NB4 (cell line): ENCODE measurements at regions not wholly inside any gene's neighbourhood (a gene's known extent, or its start where the extent isn't known, plus 50 kb on each side); places are given as distances from the start of the nearest gene placed in this dataset.

Experiments used
- DNase-seq: peaks from one replicate; pipeline ENCODE4 v3.0.0; 2010; ENCODE audit warnings: low read depth
- H3K4me3 ChIP-seq: one replicate; pipeline ENCODE4 v1.5.1; 2011; ENCODE audit warnings: mild to moderate bottlenecking, low read depth, low read length, moderate library complexity
- MYC ChIP-seq: IDR thresholded peaks from 2 replicates; pipeline ENCODE4 v1.6.1; 2011; ENCODE audit warnings: low read depth, low read length
- POLR2A ChIP-seq: IDR thresholded peaks from 2 replicates; pipeline ENCODE4 v1.6.1; 2011; ENCODE audit warnings: mild to moderate bottlenecking; ENCODE audit not compliant: insufficient read length; ENCODE audit errors: extremely low read depth
- TF ChIP-seq, protein P1 (sequence below): IDR thresholded peaks from one replicate; pipeline ENCODE4 v1.5.1; 2012; ENCODE audit warnings: low read depth, low read length
- TF ChIP-seq, protein P2 (sequence below): IDR thresholded peaks from 2 replicates; pipeline ENCODE4 v1.6.1; 2011; ENCODE audit warnings: low read depth, low read length

DNA sequence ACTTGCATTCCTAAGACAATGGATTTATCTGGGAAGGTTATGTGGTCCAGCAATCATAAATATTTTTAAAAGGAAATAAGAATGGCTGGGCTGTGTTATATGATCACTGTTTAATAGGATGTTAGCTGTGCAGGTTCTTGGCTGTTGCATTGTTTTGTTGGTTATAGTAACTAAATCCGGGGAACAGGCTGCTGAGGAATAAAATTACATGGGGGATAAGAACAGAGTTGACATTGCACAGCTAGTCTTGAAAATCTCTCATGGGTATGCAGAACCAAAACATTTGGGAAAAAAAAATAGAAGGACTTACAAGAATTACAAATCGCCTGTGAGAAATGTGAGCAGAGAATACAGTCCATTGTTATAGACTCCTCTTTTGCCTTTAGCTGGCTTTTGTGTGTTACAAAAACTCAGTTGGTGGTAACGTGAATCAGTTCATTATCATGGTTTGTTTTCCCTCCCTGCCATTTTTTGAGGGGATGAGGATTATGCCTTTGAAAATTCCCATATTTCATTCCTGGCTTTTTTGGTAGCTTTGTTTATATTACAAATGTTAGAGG lies 375.3 kb upstream of the DAB2 start:
- no peak for TF ChIP-seq POLR2A
- TF ChIP-seq, protein P1, sequence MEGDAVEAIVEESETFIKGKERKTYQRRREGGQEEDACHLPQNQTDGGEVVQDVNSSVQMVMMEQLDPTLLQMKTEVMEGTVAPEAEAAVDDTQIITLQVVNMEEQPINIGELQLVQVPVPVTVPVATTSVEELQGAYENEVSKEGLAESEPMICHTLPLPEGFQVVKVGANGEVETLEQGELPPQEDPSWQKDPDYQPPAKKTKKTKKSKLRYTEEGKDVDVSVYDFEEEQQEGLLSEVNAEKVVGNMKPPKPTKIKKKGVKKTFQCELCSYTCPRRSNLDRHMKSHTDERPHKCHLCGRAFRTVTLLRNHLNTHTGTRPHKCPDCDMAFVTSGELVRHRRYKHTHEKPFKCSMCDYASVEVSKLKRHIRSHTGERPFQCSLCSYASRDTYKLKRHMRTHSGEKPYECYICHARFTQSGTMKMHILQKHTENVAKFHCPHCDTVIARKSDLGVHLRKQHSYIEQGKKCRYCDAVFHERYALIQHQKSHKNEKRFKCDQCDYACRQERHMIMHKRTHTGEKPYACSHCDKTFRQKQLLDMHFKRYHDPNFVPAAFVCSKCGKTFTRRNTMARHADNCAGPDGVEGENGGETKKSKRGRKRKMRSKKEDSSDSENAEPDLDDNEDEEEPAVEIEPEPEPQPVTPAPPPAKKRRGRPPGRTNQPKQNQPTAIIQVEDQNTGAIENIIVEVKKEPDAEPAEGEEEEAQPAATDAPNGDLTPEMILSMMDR, result no peak
- TF ChIP-seq MYC, result no peak
- TF ChIP-seq, protein P2, sequence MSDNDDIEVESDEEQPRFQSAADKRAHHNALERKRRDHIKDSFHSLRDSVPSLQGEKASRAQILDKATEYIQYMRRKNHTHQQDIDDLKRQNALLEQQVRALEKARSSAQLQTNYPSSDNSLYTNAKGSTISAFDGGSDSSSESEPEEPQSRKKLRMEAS, result no peak
- DNase-seq, result no peak
- H3K4me3 ChIP-seq, result no peak overlapping the region

DNA sequence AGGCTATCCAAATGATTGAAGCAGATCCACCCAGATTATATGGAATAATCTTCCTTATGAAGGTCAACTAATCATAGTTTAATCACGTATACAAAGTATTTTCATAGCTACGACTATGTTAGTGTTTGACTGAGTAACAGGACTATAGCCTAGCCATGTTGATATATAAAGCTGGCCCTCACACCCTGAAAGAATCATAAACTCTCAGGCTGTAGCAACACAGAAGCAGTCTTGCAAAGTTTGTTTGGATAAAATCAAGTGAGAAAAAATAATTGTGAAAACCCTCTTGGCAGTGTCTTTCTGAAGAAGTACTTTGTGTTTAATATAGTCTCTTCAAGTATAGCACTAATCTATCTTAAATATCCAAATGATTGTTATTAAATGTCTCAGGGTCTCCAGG lies 374.5 kb upstream of the DAB2 start:
- TF ChIP-seq MYC (no peak), POLR2A (no peak)
- TF ChIP-seq, protein P2, result no peak
- TF ChIP-seq, protein P1, result no peak
- H3K4me3 ChIP-seq, result no peak overlapping the region
- DNase-seq, result no peak

DNA sequence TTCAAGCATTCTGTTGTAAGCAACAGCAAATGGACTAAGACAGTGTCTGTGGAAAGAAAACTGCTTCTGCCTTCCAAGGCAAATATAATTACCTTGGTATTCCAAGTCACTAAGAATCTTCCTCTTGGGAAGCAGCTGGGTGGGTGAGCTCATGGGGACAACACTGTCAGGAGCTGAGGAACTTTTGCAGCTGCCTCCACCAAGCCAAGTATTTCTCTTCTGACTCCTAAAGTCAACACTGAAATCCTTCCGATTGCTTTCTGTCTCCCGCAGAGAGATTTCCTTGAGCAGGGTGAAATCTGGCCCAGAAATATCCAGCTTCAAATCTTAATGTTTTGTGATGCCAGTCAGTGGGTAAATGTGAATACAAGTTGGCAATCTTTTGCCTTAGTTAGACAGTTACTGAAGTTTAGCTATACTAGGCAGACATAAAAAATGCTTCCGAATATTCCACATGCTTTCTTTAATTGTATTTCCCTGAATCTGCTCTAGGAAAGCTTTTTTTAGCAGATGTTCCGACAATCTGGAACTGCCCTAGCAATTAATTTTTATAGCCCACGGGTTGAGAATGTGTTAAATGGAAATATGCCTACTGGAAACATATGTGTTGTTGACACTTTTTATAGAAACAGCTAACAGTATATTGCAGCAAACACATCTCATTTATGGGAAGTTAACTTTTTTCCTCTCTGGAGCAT lies 369.9 kb upstream of the DAB2 start:
- H3K4me3 ChIP-seq, result no peak overlapping the region
- TF ChIP-seq MYC (no peak), POLR2A (no peak)
- TF ChIP-seq, protein P1, result no peak
- TF ChIP-seq, protein P2, result no peak
- no peak for DNase-seq

DNA sequence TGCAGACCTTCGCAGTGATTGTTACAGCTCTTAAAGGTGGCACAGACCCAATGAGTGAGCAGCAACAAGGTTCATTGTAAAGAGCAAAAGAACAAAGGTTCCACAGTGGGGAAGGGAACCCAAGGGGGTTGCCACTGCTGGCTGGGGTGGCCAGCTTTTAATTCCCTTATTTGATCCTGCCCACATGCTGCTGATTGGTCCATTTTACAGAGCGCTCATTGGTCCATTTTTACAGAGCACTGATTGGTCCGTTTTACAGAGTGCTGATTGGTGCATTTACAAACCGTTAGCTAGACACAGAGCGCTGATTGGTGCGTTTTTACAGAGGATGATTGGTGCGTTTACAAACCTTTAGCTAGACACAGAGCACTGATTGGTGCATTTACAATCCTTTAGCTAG lies 360.6 kb upstream of the DAB2 start:
- no peak for DNase-seq
- no peak overlapping the region for H3K4me3 ChIP-seq
- TF ChIP-seq MYC (no peak), POLR2A (no peak)
- TF ChIP-seq, protein P2, result no peak
- TF ChIP-seq, protein P1, result no peak

DNA sequence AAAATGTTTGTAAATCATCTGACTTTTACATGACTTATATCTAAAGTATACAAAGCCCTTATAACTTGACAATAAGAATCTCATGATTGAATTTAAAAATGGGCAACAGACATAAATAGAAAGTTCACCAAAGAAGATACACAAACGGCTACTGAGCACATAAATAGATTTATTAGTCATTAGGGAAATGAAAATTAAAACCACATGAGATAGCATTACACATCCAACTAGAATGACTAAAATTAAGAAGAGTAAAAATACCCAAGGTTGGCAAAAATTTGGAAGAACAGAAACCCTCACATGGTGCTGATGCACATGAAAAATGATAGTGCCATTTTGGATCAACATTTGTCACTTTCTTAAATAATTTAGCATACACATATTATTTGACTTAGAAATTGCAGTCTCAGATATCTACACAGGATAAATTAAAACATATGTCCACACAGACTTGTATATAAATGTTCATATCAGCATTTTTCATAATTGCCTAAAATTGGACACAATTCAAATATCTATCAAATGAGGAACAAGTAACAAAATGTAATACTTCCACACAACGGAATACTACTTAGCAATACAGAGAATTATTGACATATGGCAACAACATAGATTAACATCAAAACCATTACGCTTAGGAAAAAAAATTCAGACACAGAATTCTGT lies 359.1 kb upstream of the DAB2 start:
- no peak overlapping the region for H3K4me3 ChIP-seq
- DNase-seq, result no peak
- TF ChIP-seq MYC (no peak), POLR2A (no peak)
- TF ChIP-seq, protein P2, result no peak
- TF ChIP-seq, protein P1, result no peak
